HEK293T (cell line): ENCODE measurements at regions not wholly inside any gene's neighbourhood (a gene's known extent, or its start where the extent isn't known, plus 50 kb on each side); places are given as distances from the start of the nearest gene placed in this dataset.

ENCODE experiments used
- CTCF ChIA-PET: fragments of 350-600 bp; formaldehyde crosslinking; extraction: SDS; loops from one replicate; lab custom pipeline; 2021; ENCODE audit warnings: antibody characterized with exemption, inconsistent platforms; lab: Yijun Ruan, JAX
- POLR2A ChIA-PET: fragments of 350-600 bp; formaldehyde crosslinking; extraction: SDS; loops from one replicate; lab custom pipeline; 2020; ENCODE audit warnings: antibody characterized with exemption, inconsistent platforms; lab: Yijun Ruan, JAX
- DNase-seq: peaks from one replicate; pipeline ENCODE4 v3.0.0; 2012; ENCODE audit warnings: mixed read lengths; ENCODE audit errors: extremely low spot score
- ARNT ChIP-seq: fragments of 450-650 bp; IDR thresholded peaks from 2 replicates; pipeline ENCODE4 v1.6.1; 2017; ENCODE audit warnings: mild to moderate bottlenecking
- BHLHE40 ChIP-seq: fragments of 450-650 bp; IDR thresholded peaks from 2 replicates; pipeline ENCODE4 v1.6.1; 2016; ENCODE audit warnings: mild to moderate bottlenecking, moderate library complexity, borderline replicate concordance
- CTBP1 ChIP-seq: fragments of 450-650 bp; IDR thresholded peaks from 2 replicates; pipeline ENCODE4 v1.6.1; 2016; ENCODE audit warnings: borderline replicate concordance
- ELF4 ChIP-seq: fragments of 450-650 bp; IDR thresholded peaks from 2 replicates; pipeline ENCODE4 v1.6.1; 2017; ENCODE audit warnings: antibody characterized with exemption
- FOXA1 ChIP-seq: fragments of 450-650 bp; IDR thresholded peaks from 2 replicates; pipeline ENCODE4 v1.6.1; 2016; ENCODE audit warnings: mild to moderate bottlenecking
- FOXK2 ChIP-seq: fragments of 450-650 bp; IDR thresholded peaks from 2 replicates; pipeline ENCODE4 v1.6.1; 2016; ENCODE audit warnings: mild to moderate bottlenecking
- FOXM1 ChIP-seq: fragments of 450-650 bp; IDR thresholded peaks from 2 replicates; pipeline ENCODE4 v1.6.1; 2017; ENCODE audit warnings: mild to moderate bottlenecking, borderline replicate concordance
- HDGF ChIP-seq: fragments of 450-650 bp; IDR thresholded peaks from 2 replicates; pipeline ENCODE4 v1.6.1; 2017; ENCODE audit warnings: antibody characterized with exemption, borderline replicate concordance
- L3MBTL2 ChIP-seq: fragments of 450-650 bp; conservative IDR thresholded peaks from 2 replicates; pipeline ENCODE4 v1.6.1; 2016; ENCODE audit warnings: mild to moderate bottlenecking
- LEF1 ChIP-seq: fragments of 450-650 bp; IDR thresholded peaks from 2 replicates; pipeline ENCODE4 v1.6.1; 2017; ENCODE audit warnings: mild to moderate bottlenecking, borderline replicate concordance
- NFRKB ChIP-seq: fragments of 450-650 bp; IDR thresholded peaks from 2 replicates; pipeline ENCODE4 v1.6.1; 2016; ENCODE audit warnings: mild to moderate bottlenecking, moderate library complexity
- SP1 ChIP-seq: fragments of 450-650 bp; IDR thresholded peaks from 2 replicates; pipeline ENCODE4 v1.6.1; 2017
- SUZ12 ChIP-seq: fragments of 450-650 bp; IDR thresholded peaks from 2 replicates; pipeline ENCODE4 v1.6.1; 2016; ENCODE audit warnings: mild to moderate bottlenecking
- TARDBP ChIP-seq: fragments of 450-650 bp; IDR thresholded peaks from 2 replicates; pipeline ENCODE4 v1.6.1; 2016
- ZNF384 ChIP-seq: fragments of 450-650 bp; IDR thresholded peaks from 2 replicates; pipeline ENCODE4 v1.6.1; 2016
- TF ChIP-seq, protein P1 (sequence below): fragments of 450-650 bp; IDR thresholded peaks from 2 replicates; pipeline ENCODE4 v1.6.1; 2016

DNA sequence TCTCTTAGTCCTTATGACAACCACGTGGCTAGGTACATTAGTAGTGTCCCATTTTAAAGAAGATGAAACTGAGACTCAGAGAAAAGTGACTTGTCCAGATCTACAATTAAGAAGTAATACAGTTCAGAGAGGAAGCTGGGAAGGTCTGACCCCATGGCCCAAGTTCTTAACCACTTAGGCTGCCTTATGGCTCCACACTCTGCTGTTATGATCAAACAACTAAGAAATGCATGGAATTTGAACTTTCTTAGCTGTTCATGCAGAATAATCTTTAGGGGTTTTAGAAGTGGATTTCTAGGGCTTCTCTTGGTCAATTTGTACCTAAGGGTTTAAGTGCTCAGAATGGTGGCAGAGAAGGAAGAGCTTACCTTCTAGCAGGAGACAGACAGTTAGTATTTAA, 128.0 kb upstream of the MSX2 start:
- DNase-seq: no peak
- ChIA-PET POLR2A (no interaction called here), CTCF (interaction anchor here (0.6 to 1.2 kb wide), 3 partner anchors 15 to 269 kb away, joined by 3 read pairs; no protein-coding TSS in a partner anchor)
- TF ChIP-seq CTBP1 (no peak), BHLHE40 (no peak), TARDBP (no peak), FOXM1 (no peak), SP1 (no peak), ZNF384 (no peak), L3MBTL2 (no peak), NFRKB (no peak)
- TF ChIP-seq, protein P1, sequence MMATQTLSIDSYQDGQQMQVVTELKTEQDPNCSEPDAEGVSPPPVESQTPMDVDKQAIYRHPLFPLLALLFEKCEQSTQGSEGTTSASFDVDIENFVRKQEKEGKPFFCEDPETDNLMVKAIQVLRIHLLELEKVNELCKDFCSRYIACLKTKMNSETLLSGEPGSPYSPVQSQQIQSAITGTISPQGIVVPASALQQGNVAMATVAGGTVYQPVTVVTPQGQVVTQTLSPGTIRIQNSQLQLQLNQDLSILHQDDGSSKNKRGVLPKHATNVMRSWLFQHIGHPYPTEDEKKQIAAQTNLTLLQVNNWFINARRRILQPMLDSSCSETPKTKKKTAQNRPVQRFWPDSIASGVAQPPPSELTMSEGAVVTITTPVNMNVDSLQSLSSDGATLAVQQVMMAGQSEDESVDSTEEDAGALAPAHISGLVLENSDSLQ: no peak

DNA sequence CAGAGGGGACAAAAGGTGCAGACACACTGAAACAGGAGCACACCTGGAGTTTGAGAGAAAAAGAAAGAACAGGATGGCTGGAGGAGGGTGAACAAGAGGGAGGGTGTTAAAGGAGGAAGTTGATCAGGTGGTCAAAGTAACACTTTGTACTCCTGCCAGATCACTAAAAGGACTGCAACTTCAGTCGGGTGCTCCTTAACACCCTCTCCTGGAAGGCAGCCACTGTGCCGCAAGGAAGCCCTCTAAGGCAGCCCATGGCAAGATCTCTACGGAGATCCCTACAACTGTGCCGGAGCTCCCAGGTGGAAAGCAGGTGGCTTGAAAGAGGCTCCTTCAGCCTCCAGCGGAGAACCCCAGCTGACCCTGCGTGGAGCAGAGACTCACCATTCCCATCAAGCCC, 124.4 kb upstream of the MSX2 start:
- no peak for DNase-seq
- ChIA-PET POLR2A (no interaction called here), CTCF (interaction anchor here (0.7 kb wide), 1 partner anchor 19 kb away, joined by 3 read pairs; no protein-coding TSS in a partner anchor)
- no peak for TF ChIP-seq LEF1
- no peak for TF ChIP-seq ARNT
- no peak for TF ChIP-seq ZNF384
- no peak for TF ChIP-seq NFRKB
- no peak for TF ChIP-seq TARDBP
- TF ChIP-seq CTBP1: no peak
- no peak for TF ChIP-seq SP1
- TF ChIP-seq HDGF: no peak
- TF ChIP-seq, protein P1: no peak
- TF ChIP-seq SUZ12: no peak
- no peak for TF ChIP-seq FOXA1
- TF ChIP-seq FOXK2: no peak
- no peak for TF ChIP-seq L3MBTL2
- TF ChIP-seq FOXM1: no peak
- TF ChIP-seq ELF4: no peak
- TF ChIP-seq BHLHE40: no peak

DNA sequence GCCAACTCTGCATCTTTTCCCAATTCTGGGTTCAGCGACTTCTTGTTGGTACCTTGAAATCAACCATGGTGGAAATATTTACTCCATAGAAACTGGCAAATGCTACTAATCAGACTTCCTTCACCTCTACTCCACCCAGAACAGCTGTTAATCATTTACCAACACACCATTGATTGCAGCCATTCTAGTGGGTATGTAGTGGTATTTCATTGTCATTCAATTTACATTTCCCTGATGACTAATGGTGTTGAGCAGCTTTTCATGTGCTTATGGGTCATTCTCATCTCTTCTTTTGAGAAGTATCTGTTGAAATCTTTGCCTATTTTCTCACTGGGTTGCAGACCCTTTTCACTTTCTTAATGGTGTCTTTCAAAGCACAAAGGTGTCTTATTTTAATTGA, 122.4 kb upstream of the MSX2 start:
- ChIA-PET CTCF (no interaction called here), POLR2A (no interaction called here)
- no peak for DNase-seq
- TF ChIP-seq SP1 (no peak), L3MBTL2 (no peak), HDGF (no peak)

DNA sequence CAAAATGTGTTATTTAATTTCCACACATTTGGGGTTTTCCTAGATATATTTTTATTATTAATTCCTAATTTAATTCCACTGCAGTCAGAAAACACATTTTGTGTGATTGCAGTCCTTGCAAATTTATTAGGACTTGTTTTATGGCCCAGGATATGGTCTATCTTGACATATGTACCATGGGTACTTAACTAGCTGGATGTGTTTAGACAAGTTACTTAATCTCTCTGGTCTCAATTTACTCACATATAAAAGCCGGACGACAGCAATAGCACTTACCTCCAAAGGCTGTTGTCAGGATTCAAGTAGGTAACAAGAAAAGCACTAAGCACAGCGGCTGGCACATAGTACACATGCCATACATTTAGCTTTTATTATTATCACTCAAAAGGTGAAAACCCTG, 118.2 kb upstream of the MSX2 start:
- TF ChIP-seq FOXK2: no peak
- TF ChIP-seq ARNT: no peak
- TF ChIP-seq SP1: no peak
- no peak for TF ChIP-seq L3MBTL2
- no peak for TF ChIP-seq TARDBP
- no peak for TF ChIP-seq FOXA1
- TF ChIP-seq, protein P1: no peak
- no peak for TF ChIP-seq CTBP1
- no peak for TF ChIP-seq ZNF384
- TF ChIP-seq HDGF: no peak
- no peak for TF ChIP-seq NFRKB
- TF ChIP-seq ELF4: no peak
- no peak for TF ChIP-seq LEF1
- TF ChIP-seq SUZ12: no peak
- no peak for TF ChIP-seq FOXM1
- no peak for TF ChIP-seq BHLHE40
- POLR2A ChIA-PET: no interaction called here
- CTCF ChIA-PET: interaction anchor here (0.6 to 1.2 kb wide), 2 partner anchors 19 to 80 kb away, joined by 3 to 5 read pairs; no protein-coding TSS in a partner anchor
- DNase-seq: no peak

DNA sequence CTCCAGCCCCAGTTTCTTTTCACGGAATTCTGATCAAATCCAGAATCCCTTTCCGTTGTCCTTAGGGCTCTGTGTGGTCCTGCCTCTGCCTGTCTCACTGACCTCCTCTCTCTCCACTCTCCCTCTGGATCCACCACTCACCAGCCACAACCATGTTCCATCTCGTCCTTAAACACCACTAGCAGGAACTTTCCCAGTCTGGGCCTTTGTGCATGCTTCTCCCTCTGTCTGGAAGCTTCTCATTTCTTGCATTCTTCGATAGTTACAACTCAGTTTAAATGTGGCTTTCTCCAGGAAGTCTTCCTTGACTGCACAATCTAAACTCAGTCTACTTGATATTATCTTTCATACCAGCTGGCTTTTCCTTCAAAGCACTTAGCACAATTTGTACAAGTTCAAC, 117.7 kb upstream of the MSX2 start:
- POLR2A ChIA-PET: no interaction called here
- CTCF ChIA-PET: interaction anchor here (0.6 to 1.2 kb wide), 2 partner anchors 19 to 80 kb away, joined by 3 to 5 read pairs; no protein-coding TSS in a partner anchor
- TF ChIP-seq FOXK2: no peak
- TF ChIP-seq L3MBTL2: no peak
- TF ChIP-seq CTBP1: no peak
- no peak for TF ChIP-seq TARDBP
- no peak for TF ChIP-seq NFRKB
- TF ChIP-seq ZNF384: no peak
- TF ChIP-seq, protein P1: no peak
- no peak for TF ChIP-seq HDGF
- no peak for TF ChIP-seq ARNT
- no peak for TF ChIP-seq SUZ12
- no peak for TF ChIP-seq FOXA1
- no peak for TF ChIP-seq FOXM1
- no peak for DNase-seq

DNA sequence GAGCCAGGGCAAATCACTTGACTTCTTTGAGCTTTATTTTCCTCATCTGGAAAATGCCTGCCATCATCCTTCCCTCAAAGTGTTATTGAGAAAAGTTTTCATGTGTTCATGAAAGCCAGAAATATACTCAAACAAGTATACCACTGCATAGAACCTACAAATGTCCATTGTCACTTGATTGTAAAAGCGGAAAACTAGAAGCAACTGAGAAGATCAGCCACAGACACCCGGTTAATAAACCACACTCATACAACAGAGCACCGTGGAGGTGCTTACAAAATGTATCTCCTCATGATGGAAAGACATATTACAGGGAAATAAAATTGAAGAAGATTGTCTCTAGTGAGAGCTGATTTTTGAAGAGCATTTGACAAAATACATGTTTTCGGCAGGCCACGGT, 117.2 kb upstream of the MSX2 start:
- CTCF ChIA-PET: interaction anchor here (1.2 kb wide), 1 partner anchor 18 kb away, joined by 5 read pairs; no protein-coding TSS in a partner anchor
- TF ChIP-seq FOXA1: no peak

More for the DNA sequence above, 117.2 kb upstream of the MSX2 start:
- DNase-seq: no peak
- POLR2A ChIA-PET: no interaction called here
